Thyroid gland (tissue), 4 donors: ENCODE measurements at regions not wholly inside any gene's neighbourhood (a gene's known extent, or its start where the extent isn't known, plus 50 kb on each side); places are given as distances from the start of the nearest gene placed in this dataset.

ENCODE experiments used
- POLR2A ChIP-seq, 2 donors: fragments of 450-650 bp; IDR thresholded peaks; one replicate each; pipeline ENCODE4 v1.6.1; 2017; ENCODE audit warnings: antibody characterized with exemption in 2 of 2, mild to moderate bottlenecking in 2 of 2, moderate library complexity in 1 of 2
- TF ChIP-seq, protein P1 (sequence below), 6 experiments: fragments of 200-600 bp in 3 of 6; fragments of 450-650 bp in 3 of 6; sonication (generic) in 3 of 6; IDR thresholded peaks; one replicate each; pipeline ENCODE4 v1.5.1; 2016 to 2019; ENCODE audit warnings: antibody characterized with exemption in 6 of 6, mild to moderate bottlenecking in 2 of 6, inconsistent platforms in 1 of 6, moderate library complexity in 1 of 6

DNA sequence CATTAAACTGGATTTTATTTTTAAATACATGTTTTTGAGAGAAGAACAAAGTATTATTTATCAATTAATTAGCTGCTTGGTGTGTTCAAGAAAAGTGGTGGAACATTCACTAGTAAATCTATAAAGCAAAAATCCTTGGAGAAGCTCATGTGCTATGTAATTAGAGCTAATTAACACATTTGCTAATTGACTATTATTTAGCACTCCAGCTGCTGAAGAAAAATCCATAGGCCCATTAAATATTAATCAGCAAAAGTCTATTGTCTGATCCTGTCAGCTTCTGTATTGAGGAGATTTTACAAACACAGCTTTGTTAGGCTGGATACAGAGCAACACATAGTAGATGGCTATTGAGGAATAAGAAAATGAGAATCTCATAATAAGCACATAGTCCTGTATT lies 336.1 kb downstream of the RBM43 start:
- TF ChIP-seq, protein P1, sequence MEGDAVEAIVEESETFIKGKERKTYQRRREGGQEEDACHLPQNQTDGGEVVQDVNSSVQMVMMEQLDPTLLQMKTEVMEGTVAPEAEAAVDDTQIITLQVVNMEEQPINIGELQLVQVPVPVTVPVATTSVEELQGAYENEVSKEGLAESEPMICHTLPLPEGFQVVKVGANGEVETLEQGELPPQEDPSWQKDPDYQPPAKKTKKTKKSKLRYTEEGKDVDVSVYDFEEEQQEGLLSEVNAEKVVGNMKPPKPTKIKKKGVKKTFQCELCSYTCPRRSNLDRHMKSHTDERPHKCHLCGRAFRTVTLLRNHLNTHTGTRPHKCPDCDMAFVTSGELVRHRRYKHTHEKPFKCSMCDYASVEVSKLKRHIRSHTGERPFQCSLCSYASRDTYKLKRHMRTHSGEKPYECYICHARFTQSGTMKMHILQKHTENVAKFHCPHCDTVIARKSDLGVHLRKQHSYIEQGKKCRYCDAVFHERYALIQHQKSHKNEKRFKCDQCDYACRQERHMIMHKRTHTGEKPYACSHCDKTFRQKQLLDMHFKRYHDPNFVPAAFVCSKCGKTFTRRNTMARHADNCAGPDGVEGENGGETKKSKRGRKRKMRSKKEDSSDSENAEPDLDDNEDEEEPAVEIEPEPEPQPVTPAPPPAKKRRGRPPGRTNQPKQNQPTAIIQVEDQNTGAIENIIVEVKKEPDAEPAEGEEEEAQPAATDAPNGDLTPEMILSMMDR (IDR thresholded peaks at IDR 0.05) = no peak
- TF ChIP-seq POLR2A (IDR thresholded peaks at IDR 0.05) = no peak
